ENCODE measurements at regions not wholly inside any gene's neighbourhood (a gene's known extent, or its start where the extent isn't known, plus 50 kb on each side); places are given as distances from the start of the nearest gene placed in this dataset.

- no peaks in the 10 kb centered on the region for H3K27me3 ChIP-seq (ENCODE audit: control insufficient read depth, insufficient read depth, low read length)
- intact Hi-C loops (cut with DNase I) = no loop called here
- no peak for DNase-seq
- no peak for FAIRE-seq
- no peaks in the 10 kb centered on the region for H3K9me3 ChIP-seq (ENCODE audit: control insufficient read depth in 2 of 3, insufficient read depth in 1 of 3, low read length in 3 of 3)
- H3K36me3 ChIP-seq (ENCODE audit: control insufficient read depth in 2 of 3, insufficient read depth in 3 of 3, low read length in 3 of 3) = no peaks in the 10 kb centered on the region
- no peak overlapping the region for H3K4me3 ChIP-seq (ENCODE audit: low read length in 3 of 3)
- no peak overlapping the region for H3K27ac ChIP-seq (ENCODE audit: low read depth in 2 of 2, low read length in 2 of 2)
- no peak for TF ChIP-seq CTCF (IDR thresholded peaks at IDR 0.05; ENCODE audit: borderline replicate concordance, extremely low read depth, insufficient read depth)
- no peak overlapping the region for H3K9ac ChIP-seq (ENCODE audit: low read length in 3 of 3)
- H3K4me1 ChIP-seq (ENCODE audit: control insufficient read depth in 2 of 3, insufficient read depth in 2 of 3, low read depth in 1 of 3, low read length in 3 of 3) = peaks cover 0 to 3% (median 0%) of the 10 kb centered on the region in 3 donors
These were observed 399.3 kb upstream of the RGMA start for GRCh38 chr15:93488296-93488713.

GRCh38 chr15:93486407-93487117, 397.6 kb upstream of the RGMA start:
- Histone ChIP-seq H3K9me3 (ENCODE audit: control insufficient read depth in 2 of 3, insufficient read depth in 1 of 3, low read length in 3 of 3) (no peaks in the 10 kb centered on the region), H3K4me1 (ENCODE audit: control insufficient read depth in 2 of 3, insufficient read depth in 2 of 3, low read depth in 1 of 3, low read length in 3 of 3) (peaks cover 0 to 3% (median 0%) of the 10 kb centered on the region in 3 donors), H3K4me3 (ENCODE audit: low read length in 3 of 3) (no peak overlapping the region), H3K27ac (ENCODE audit: low read depth in 2 of 2, low read length in 2 of 2) (no peak overlapping the region), H3K27me3 (ENCODE audit: control insufficient read depth, insufficient read depth, low read length) (no peaks in the 10 kb centered on the region), H3K36me3 (ENCODE audit: control insufficient read depth in 2 of 3, insufficient read depth in 3 of 3, low read length in 3 of 3) (no peaks in the 10 kb centered on the region), H3K9ac (ENCODE audit: low read length in 3 of 3) (no peak overlapping the region)
- TF ChIP-seq CTCF (IDR thresholded peaks at IDR 0.05; ENCODE audit: borderline replicate concordance, extremely low read depth, insufficient read depth) = no peak
- FAIRE-seq (no peak), DNase-seq (no peak)
- intact Hi-C loops (cut with DNase I) = no loop called here

GRCh38 chr15:93485438-93486327, 396.7 kb upstream of the RGMA start:
- DNase-seq = peak in 2 of 5 donors; percentile 40 to 75
- H3K27ac ChIP-seq (ENCODE audit: low read depth in 2 of 2, low read length in 2 of 2) = no peak overlapping the region
- intact Hi-C loops (cut with DNase I) = no loop called here
- no peak for FAIRE-seq
- peaks cover 0 to 3% (median 0%) of the 10 kb centered on the region in 3 donors for H3K4me1 ChIP-seq (ENCODE audit: control insufficient read depth in 2 of 3, insufficient read depth in 2 of 3, low read depth in 1 of 3, low read length in 3 of 3)
- H3K9me3 ChIP-seq (ENCODE audit: control insufficient read depth in 2 of 3, insufficient read depth in 1 of 3, low read length in 3 of 3) = no peaks in the 10 kb centered on the region
- no peak overlapping the region for H3K4me3 ChIP-seq (ENCODE audit: low read length in 3 of 3)
- H3K9ac ChIP-seq (ENCODE audit: low read length in 3 of 3) = no peak overlapping the region
- H3K27me3 ChIP-seq (ENCODE audit: control insufficient read depth, insufficient read depth, low read length) = no peaks in the 10 kb centered on the region
- no peak for TF ChIP-seq CTCF (IDR thresholded peaks at IDR 0.05; ENCODE audit: borderline replicate concordance, extremely low read depth, insufficient read depth)
- H3K36me3 ChIP-seq (ENCODE audit: control insufficient read depth in 2 of 3, insufficient read depth in 3 of 3, low read length in 3 of 3) = no peaks in the 10 kb centered on the region

Measured in kidney (tissue), 13 donors.